Natural killer cell treated with Interleukin-12 subunit alpha and Interleukin-12 subunit beta and Interleukin-15 and Interleukin-18, amount 100 ng/mL, for 72 hours (primary cell): ENCODE measurements at regions not wholly inside any gene's neighbourhood (a gene's known extent, or its start where the extent isn't known, plus 50 kb on each side); places are given as distances from the start of the nearest gene placed in this dataset.

Source experiments
- ATAC-seq, 2 donors: fragments of 150-1000 bp; cut with Tn5 transposase in 1 of 2; sonication (Bioruptor Pico), chemical (Tn5 transposase) in 1 of 2; 2 replicates each; pipeline ENCODE4 v1.10.0; 2021
- DNase-seq: peaks from one replicate; pipeline ENCODE4 v3.0.0; 2022; ENCODE audit warnings: low spot score
- H3K27ac Mint-ChIP-seq, 2 donors: 1 replicate in 1 of 2; 2 replicates in 1 of 2; pipeline ENCODE4 v1.8.0; 2022; ENCODE audit warnings: mixed read lengths in 2 of 2, mild to moderate bottlenecking in 1 of 2, moderate library complexity in 1 of 2
- H3K27me3 Mint-ChIP-seq, 2 donors: 1 replicate in 1 of 2; 2 replicates in 1 of 2; pipeline ENCODE4 v1.8.0; 2022; ENCODE audit warnings: mixed read lengths in 2 of 2
- H3K36me3 Mint-ChIP-seq: one replicate; pipeline ENCODE4 v1.8.0; 2022; ENCODE audit warnings: mixed read lengths
- H3K4me1 Mint-ChIP-seq, 2 donors: 1 replicate in 1 of 2; 2 replicates in 1 of 2; pipeline ENCODE4 v1.8.0; 2022; ENCODE audit warnings: low read depth in 2 of 2, mixed read lengths in 2 of 2, mild to moderate bottlenecking in 1 of 2
- H3K4me3 Mint-ChIP-seq: one replicate; pipeline ENCODE4 v1.8.0; 2022; ENCODE audit warnings: mixed read lengths
- H3K9me3 Mint-ChIP-seq: 2 replicates; pipeline ENCODE4 v1.8.0; 2022; ENCODE audit warnings: mixed read lengths

DNA sequence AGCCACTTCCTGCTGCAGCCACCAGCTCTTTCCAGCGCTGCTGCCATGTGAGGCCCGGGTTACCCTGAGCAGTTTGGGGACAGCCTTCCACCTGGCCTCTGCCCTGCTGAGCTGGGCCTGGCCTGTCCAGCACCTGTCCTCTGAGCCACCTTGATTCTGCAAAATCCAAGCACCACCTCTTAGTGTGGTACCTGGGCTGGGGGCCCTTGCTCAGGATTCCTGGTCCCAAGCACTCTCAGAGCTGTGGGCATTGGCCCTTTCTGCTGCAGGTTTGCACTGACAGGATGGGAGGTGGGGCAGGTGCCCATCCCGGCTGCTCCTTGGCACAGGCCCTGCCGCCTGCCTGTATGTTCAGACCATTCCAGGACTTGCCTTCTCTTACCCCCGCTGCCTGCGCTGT, 309.2 kb upstream of the IRX4 start:
- Mint-ChIP-seq H3K4me1 (no peaks in the 10 kb centered on the region), H3K4me3 (no peak overlapping the region), H3K36me3 (no peaks in the 10 kb centered on the region), H3K9me3 (no peaks in the 10 kb centered on the region), H3K27ac (no peak overlapping the region), H3K27me3 (peaks cover under 1 to 14% of the 10 kb centered on the region in 2 donors)
- no peak for ATAC-seq
- no peak for DNase-seq

DNA sequence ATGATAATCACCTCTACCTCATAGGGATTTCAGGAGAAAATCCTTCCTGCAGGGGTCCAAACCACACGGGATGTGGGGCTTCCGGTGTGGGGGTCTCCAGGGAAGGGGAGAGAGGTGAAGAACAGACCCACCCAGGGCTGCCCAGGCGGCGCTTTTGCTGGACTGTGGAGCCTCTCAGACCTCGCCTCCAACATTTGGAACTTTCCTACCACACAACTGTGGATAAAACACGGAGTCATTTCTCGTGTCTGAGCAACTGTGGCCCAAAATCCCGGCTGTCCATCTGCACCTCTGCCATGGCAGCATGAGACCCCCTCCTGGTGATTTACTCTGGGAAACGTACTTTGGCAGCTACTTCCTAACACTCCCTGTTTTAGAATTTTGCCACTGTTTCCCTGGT, 307.8 kb upstream of the IRX4 start:
- no peaks in the 10 kb centered on the region for H3K36me3 Mint-ChIP-seq
- no peak overlapping the region for H3K27ac Mint-ChIP-seq
- ATAC-seq (no peak), DNase-seq (no peak)
- H3K27me3 Mint-ChIP-seq: peaks cover 0 to 7% of the 10 kb centered on the region in 2 donors
- no peaks in the 10 kb centered on the region for H3K4me1 Mint-ChIP-seq
- no peak overlapping the region for H3K4me3 Mint-ChIP-seq
- H3K9me3 Mint-ChIP-seq: no peaks in the 10 kb centered on the region

- H3K4me1 Mint-ChIP-seq: no peaks in the 10 kb centered on the region
- DNase-seq: peak; percentile 12
- no peak overlapping the region for H3K4me3 Mint-ChIP-seq
- no peak overlapping the region for H3K27ac Mint-ChIP-seq
- H3K9me3 Mint-ChIP-seq: no peaks in the 10 kb centered on the region
- no peaks in the 10 kb centered on the region for H3K36me3 Mint-ChIP-seq
- peaks cover 0 to 14% of the 10 kb centered on the region in 2 donors for H3K27me3 Mint-ChIP-seq
- ATAC-seq: no peak
Observed at GRCh38 chr5:2188661-2189060, 305.9 kb upstream of the IRX4 start.

GRCh38 chr5:2188137-2188536, 305.4 kb upstream of the IRX4 start:
- Mint-ChIP-seq H3K36me3 (no peaks in the 10 kb centered on the region), H3K4me3 (no peak overlapping the region), H3K9me3 (no peaks in the 10 kb centered on the region), H3K4me1 (no peaks in the 10 kb centered on the region), H3K27ac (no peak overlapping the region), H3K27me3 (peaks cover 2 to 17% of the 10 kb centered on the region in 2 donors)
- ATAC-seq (no peak), DNase-seq (no peak)

DNA sequence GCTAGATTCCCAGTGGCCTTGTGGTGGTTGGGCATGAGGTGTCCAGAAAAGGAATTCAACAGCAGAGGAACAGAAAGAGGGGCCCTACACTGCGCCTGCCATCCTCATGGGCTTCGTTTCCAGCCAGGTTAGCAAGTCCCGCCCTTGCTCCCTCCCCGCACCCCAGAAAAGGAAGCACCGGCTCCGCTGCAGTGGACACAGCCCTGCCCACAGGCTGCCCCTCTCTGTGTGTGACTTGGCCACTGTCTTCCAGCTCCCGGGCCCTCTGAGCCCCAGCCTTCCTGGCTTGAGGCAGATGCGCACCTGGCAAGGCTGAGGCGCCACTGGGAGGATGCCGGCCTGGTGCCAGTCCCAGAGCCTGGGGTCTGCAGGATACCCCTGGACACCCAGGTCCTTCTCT, 305.0 kb upstream of the IRX4 start:
- H3K9me3 Mint-ChIP-seq: no peaks in the 10 kb centered on the region
- ATAC-seq (no peak), DNase-seq (peak; percentile 52)
- H3K27me3 Mint-ChIP-seq: peaks cover 2 to 17% of the 10 kb centered on the region in 2 donors
- H3K36me3 Mint-ChIP-seq: no peaks in the 10 kb centered on the region
- H3K4me3 Mint-ChIP-seq: no peak overlapping the region
- H3K27ac Mint-ChIP-seq: no peak overlapping the region
- H3K4me1 Mint-ChIP-seq: no peaks in the 10 kb centered on the region

DNA sequence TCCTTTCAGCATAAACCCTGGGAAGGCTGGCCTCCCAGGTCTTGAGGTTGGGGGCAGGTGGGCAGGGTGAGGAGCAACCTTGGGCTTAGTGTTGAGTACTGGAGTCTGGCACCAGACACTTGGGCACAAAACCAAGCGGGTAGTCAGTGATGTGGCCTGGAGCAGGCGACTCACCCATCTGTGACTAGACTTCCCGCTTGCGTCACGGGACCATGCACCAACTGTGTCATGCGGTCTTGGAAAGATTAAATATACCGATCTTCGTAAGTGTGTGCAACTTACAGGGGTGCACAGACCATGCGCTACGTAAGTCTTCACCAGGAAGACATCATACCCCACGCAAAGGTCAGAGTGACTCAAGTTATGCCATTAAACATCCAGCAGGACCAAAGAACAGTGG, 304.4 kb upstream of the IRX4 start:
- no peak overlapping the region for H3K27ac Mint-ChIP-seq
- H3K27me3 Mint-ChIP-seq: peaks cover 4 to 17% of the 10 kb centered on the region in 2 donors
- no peaks in the 10 kb centered on the region for H3K9me3 Mint-ChIP-seq
- H3K36me3 Mint-ChIP-seq: no peaks in the 10 kb centered on the region
- no peak overlapping the region for H3K4me3 Mint-ChIP-seq
- no peak for ATAC-seq
- no peak for DNase-seq
- no peaks in the 10 kb centered on the region for H3K4me1 Mint-ChIP-seq

- Mint-ChIP-seq H3K27me3 (peaks cover 4 to 17% of the 10 kb centered on the region in 2 donors), H3K4me3 (no peak overlapping the region), H3K4me1 (no peaks in the 10 kb centered on the region), H3K9me3 (no peaks in the 10 kb centered on the region), H3K27ac (no peak overlapping the region), H3K36me3 (no peaks in the 10 kb centered on the region)
- no peak for ATAC-seq
- DNase-seq: peak; percentile 51
Observed at GRCh38 chr5:2186472-2187015, 303.8 kb upstream of the IRX4 start.

DNA sequence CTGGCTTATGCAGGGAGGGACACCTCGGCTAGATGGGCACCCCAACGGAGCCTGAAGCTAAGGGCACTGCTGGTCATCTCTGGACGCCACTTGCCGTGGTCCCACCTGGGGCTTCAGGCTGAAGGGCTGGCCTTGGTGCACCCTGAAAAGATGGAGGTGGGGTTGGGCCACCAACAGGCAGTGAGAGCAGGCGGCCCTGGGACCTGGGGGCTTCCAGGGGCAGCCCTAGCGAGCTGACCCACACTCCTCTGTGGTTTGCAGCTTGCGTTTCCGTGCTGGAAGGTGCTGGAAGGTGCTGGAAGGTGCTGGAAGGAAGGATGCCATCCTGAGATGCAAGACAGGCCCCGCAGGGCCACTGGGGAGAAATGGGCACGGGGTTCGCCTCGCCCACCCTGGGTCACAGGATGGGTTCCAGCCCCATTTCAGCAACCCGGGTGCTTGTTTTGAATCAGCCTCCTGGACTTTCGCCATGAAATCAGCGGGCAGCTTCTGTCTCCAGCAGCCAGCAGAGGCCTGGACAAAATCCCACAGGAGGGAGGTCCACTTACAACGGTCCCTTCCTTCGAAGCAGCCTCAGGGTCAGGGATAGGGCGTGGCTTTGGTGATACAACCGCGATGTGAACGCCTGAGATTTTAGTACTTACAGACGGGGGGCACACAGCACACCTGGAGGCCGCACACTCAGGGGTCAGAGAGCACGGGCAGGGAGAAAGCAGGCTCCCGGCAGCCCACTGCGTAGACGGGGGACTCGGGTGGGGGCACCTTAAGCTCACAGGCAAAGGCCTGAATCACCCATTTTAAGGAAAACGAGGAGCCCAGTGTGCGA, 303.1 kb upstream of the IRX4 start:
- no peaks in the 10 kb centered on the region for H3K4me1 Mint-ChIP-seq
- no peak overlapping the region for H3K4me3 Mint-ChIP-seq
- peaks cover 4 to 17% of the 10 kb centered on the region in 2 donors for H3K27me3 Mint-ChIP-seq

GRCh38 chr5:2184563-2185540, 302.1 kb upstream of the IRX4 start:
- Mint-ChIP-seq H3K4me3 (no peak overlapping the region), H3K9me3 (no peaks in the 10 kb centered on the region), H3K27me3 (peaks cover 4 to 17% of the 10 kb centered on the region in 2 donors), H3K36me3 (no peaks in the 10 kb centered on the region), H3K4me1 (no peaks in the 10 kb centered on the region), H3K27ac (no peak overlapping the region)
- DNase-seq (no peak), ATAC-seq (no peak)

More for the DNA sequence above, 303.1 kb upstream of the IRX4 start:
- Mint-ChIP-seq H3K36me3 (no peaks in the 10 kb centered on the region), H3K27ac (no peak overlapping the region), H3K9me3 (no peaks in the 10 kb centered on the region)
- ATAC-seq: peak in 1 of 2 donors; percentile 18
- DNase-seq: no peak

- ATAC-seq: no peak
- no peak for DNase-seq
- Mint-ChIP-seq H3K27me3 (peaks cover 4 to 17% of the 10 kb centered on the region in 2 donors), H3K9me3 (no peaks in the 10 kb centered on the region), H3K36me3 (no peaks in the 10 kb centered on the region), H3K27ac (no peak overlapping the region), H3K4me1 (no peaks in the 10 kb centered on the region), H3K4me3 (no peak overlapping the region)
Observed at GRCh38 chr5:2184026-2184366, 301.3 kb upstream of the IRX4 start.

GRCh38 chr5:2183154-2184025, 300.7 kb upstream of the IRX4 start:
- Mint-ChIP-seq H3K9me3 (no peaks in the 10 kb centered on the region), H3K27ac (no peak overlapping the region), H3K4me1 (no peaks in the 10 kb centered on the region), H3K4me3 (no peak overlapping the region), H3K36me3 (no peaks in the 10 kb centered on the region), H3K27me3 (peaks cover 4 to 14% of the 10 kb centered on the region in 2 donors)
- ATAC-seq (no peak), DNase-seq (no peak)

- Mint-ChIP-seq H3K4me3 (no peak overlapping the region), H3K36me3 (no peaks in the 10 kb centered on the region), H3K27me3 (peaks cover 4 to 10% of the 10 kb centered on the region in 2 donors), H3K4me1 (no peaks in the 10 kb centered on the region), H3K27ac (no peak overlapping the region), H3K9me3 (no peaks in the 10 kb centered on the region)
- ATAC-seq (peak in 1 of 2 donors; percentile 17), DNase-seq (no peak)
Observed at GRCh38 chr5:2182020-2182419, 299.3 kb upstream of the IRX4 start.

GRCh38 chr5:2181557-2181956, 298.8 kb upstream of the IRX4 start:
- H3K27me3 Mint-ChIP-seq: peaks cover 4 to 10% of the 10 kb centered on the region in 2 donors
- DNase-seq (no peak), ATAC-seq (peak in 1 of 2 donors; percentile 2)
- H3K4me1 Mint-ChIP-seq: no peaks in the 10 kb centered on the region
- no peak overlapping the region for H3K27ac Mint-ChIP-seq
- H3K4me3 Mint-ChIP-seq: no peak overlapping the region
- H3K36me3 Mint-ChIP-seq: no peaks in the 10 kb centered on the region
- no peaks in the 10 kb centered on the region for H3K9me3 Mint-ChIP-seq
